Trophoblast cell (in vitro differentiated cells and primary cell): ENCODE measurements at regions not wholly inside any gene's neighbourhood (a gene's known extent, or its start where the extent isn't known, plus 50 kb on each side); places are given as distances from the start of the nearest gene placed in this dataset.
A peak's percentile ranks its signal among the peaks of the same experiment; 100 is the strongest.
"Not testable (repeated sequence)": the region's sequence is repeated elsewhere in the genome, so short reads cannot be mapped to it uniquely, and the experiment has no call there.

Source experiments
- DNase-seq, 2 donors: peaks; one replicate each; pipeline ENCODE4 v3.0.0-alpha.2; 2016
- H2AFZ ChIP-seq: 2 replicates; pipeline ENCODE4 v1.6.1; 2013; ENCODE audit warnings: low read length, moderate library complexity, mild to moderate bottlenecking; ENCODE audit not compliant: insufficient read depth, poor library complexity
- H2AK5ac ChIP-seq: 2 replicates; pipeline ENCODE4 v1.6.1; 2013; ENCODE audit warnings: mild to moderate bottlenecking, low read length
- H2BK120ac ChIP-seq: 2 replicates; pipeline ENCODE4 v1.6.1; 2013; ENCODE audit warnings: low read length, mild to moderate bottlenecking, moderate library complexity; ENCODE audit not compliant: insufficient read depth, poor library complexity
- H2BK12ac ChIP-seq: 2 replicates; pipeline ENCODE4 v1.6.1; 2013; ENCODE audit warnings: mild to moderate bottlenecking, low read length, moderate library complexity
- H2BK5ac ChIP-seq: 2 replicates; pipeline ENCODE4 v1.6.1; 2013; ENCODE audit warnings: low read length, low read depth, moderate library complexity, mild to moderate bottlenecking; ENCODE audit not compliant: poor library complexity
- H3K14ac ChIP-seq: 2 replicates; pipeline ENCODE4 v1.6.1; 2013; ENCODE audit warnings: mild to moderate bottlenecking, low read length
- H3K18ac ChIP-seq: 2 replicates; pipeline ENCODE4 v1.6.1; 2013; ENCODE audit warnings: mild to moderate bottlenecking, low read length
- H3K23ac ChIP-seq: 2 replicates; pipeline ENCODE4 v1.6.1; 2013; ENCODE audit warnings: low read length
- H3K27ac ChIP-seq: 2 replicates; pipeline ENCODE4 v1.5.1; 2013; ENCODE audit warnings: low read depth, mild to moderate bottlenecking, inconsistent platforms, low read length, moderate library complexity
- H3K27me3 ChIP-seq: 2 replicates; pipeline ENCODE4 v1.6.1; 2013; ENCODE audit warnings: inconsistent platforms, mild to moderate bottlenecking, low read length, moderate library complexity; ENCODE audit not compliant: insufficient read depth
- H3K36me3 ChIP-seq, 2 experiments: 1 replicate in 1 of 2; 2 replicates in 1 of 2; pipeline ENCODE4 v1.6.1; 2013; ENCODE audit warnings: low read length in 2 of 2, mild to moderate bottlenecking in 2 of 2, moderate library complexity in 1 of 2; ENCODE audit not compliant: insufficient read depth in 2 of 2, control insufficient read depth in 1 of 2
- H3K4ac ChIP-seq: 2 replicates; pipeline ENCODE4 v1.6.1; 2013; ENCODE audit warnings: low read depth, mild to moderate bottlenecking, low read length, moderate library complexity
- H3K4me1 ChIP-seq, 2 experiments: 1 replicate in 1 of 2; 2 replicates in 1 of 2; pipeline ENCODE4 v1.6.1; 2013; ENCODE audit warnings: low read length in 2 of 2, mild to moderate bottlenecking in 2 of 2, moderate library complexity in 1 of 2; ENCODE audit not compliant: insufficient read depth in 2 of 2, control insufficient read depth in 1 of 2
- H3K4me2 ChIP-seq: 2 replicates; pipeline ENCODE4 v1.6.1; 2013; ENCODE audit warnings: inconsistent platforms, mild to moderate bottlenecking, low read length, moderate library complexity
- H3K4me3 ChIP-seq: 2 replicates; pipeline ENCODE4 v1.5.1; 2013; ENCODE audit warnings: mild to moderate bottlenecking, low read depth, low read length, inconsistent platforms
- H3K79me1 ChIP-seq: one replicate; pipeline ENCODE4 v1.6.1; 2013; ENCODE audit warnings: low read length
- H3K79me2 ChIP-seq: 2 replicates; pipeline ENCODE4 v1.6.1; 2013; ENCODE audit warnings: low read length, mild to moderate bottlenecking; ENCODE audit not compliant: control insufficient read depth, insufficient read depth, poor library complexity
- H3K9ac ChIP-seq: 2 replicates; pipeline ENCODE4 v1.6.1; 2013; ENCODE audit warnings: mild to moderate bottlenecking, low read length
- H3K9me3 ChIP-seq: 2 replicates; pipeline ENCODE4 v1.6.1; 2013; ENCODE audit warnings: low read depth, mild to moderate bottlenecking, control low read depth, inconsistent platforms, low read length; ENCODE audit not compliant: insufficient read depth
- H4K12ac ChIP-seq: 2 replicates; pipeline ENCODE4 v1.6.1; 2013; ENCODE audit warnings: low read depth, mild to moderate bottlenecking, low read length, moderate library complexity
- H4K8ac ChIP-seq: 2 replicates; pipeline ENCODE4 v1.6.1; 2013; ENCODE audit warnings: low read depth, mild to moderate bottlenecking, low read length, moderate library complexity
- H4K91ac ChIP-seq: one replicate; pipeline ENCODE4 v1.6.1; 2013; ENCODE audit warnings: low read depth, mild to moderate bottlenecking, low read length, moderate library complexity
- WGBS: extraction: QIAGEN DNeasy Blood & Tissue Kit; methylation state at CpG from one replicate; pipeline ENCODE4 v1.1.7; 2013; ENCODE audit warnings: missing lambda C conversion rate; ENCODE audit not compliant: insufficient read length, insufficient coverage; ENCODE audit errors: extremely low coverage; 5-methylcytosine and 5-hydroxymethylcytosine counted together

- H4K12ac ChIP-seq, H3K18ac ChIP-seq, H3K4ac ChIP-seq, H3K36me3 ChIP-seq, H3K27ac ChIP-seq, H3K79me1 ChIP-seq, H2BK5ac ChIP-seq, H3K9me3 ChIP-seq, H3K79me2 ChIP-seq, H2AFZ ChIP-seq, H2BK120ac ChIP-seq, H3K27me3 ChIP-seq, DNase-seq, H3K14ac ChIP-seq, H2AK5ac ChIP-seq, H4K8ac ChIP-seq, H2BK12ac ChIP-seq, H3K9ac ChIP-seq, H3K4me1 ChIP-seq, H3K4me3 ChIP-seq, H4K91ac ChIP-seq, H3K23ac ChIP-seq, H3K4me2 ChIP-seq: not testable (repeated sequence)
- WGBS = no CpG with 5 or more reads among the region's 3 CpGs
These were observed 161.3 kb downstream of the LNPK start for GRCh38 chr2:175840765-175841164.

- no peak overlapping the region for H2AFZ ChIP-seq
- H2BK120ac ChIP-seq = no peak overlapping the region
- H4K8ac ChIP-seq = no peak overlapping the region
- no peaks in the 10 kb centered on the region for H3K36me3 ChIP-seq
- peaks cover 0 to 2% of the 10 kb centered on the region in 2 experiments for H3K4me1 ChIP-seq
- H3K4me3 ChIP-seq = no peak overlapping the region
- no peak overlapping the region for H2AK5ac ChIP-seq
- no peaks in the 10 kb centered on the region for H3K27me3 ChIP-seq
- no peak overlapping the region for H4K91ac ChIP-seq
- H3K27ac ChIP-seq = no peak overlapping the region
- DNase-seq = no peak
- no peak overlapping the region for H3K14ac ChIP-seq
- H3K4me2 ChIP-seq = no peak overlapping the region
- no peak overlapping the region for H3K4ac ChIP-seq
- H2BK5ac ChIP-seq = no peak overlapping the region
- no peak overlapping the region for H4K12ac ChIP-seq
- H3K9me3 ChIP-seq = no peaks in the 10 kb centered on the region
- WGBS = no CpG with 5 or more reads among the region's 1 CpG
- no peaks in the 10 kb centered on the region for H3K79me2 ChIP-seq
- no peak overlapping the region for H2BK12ac ChIP-seq
- peaks cover 5% of the 10 kb centered on the region for H3K79me1 ChIP-seq
- no peak overlapping the region for H3K23ac ChIP-seq
- no peak overlapping the region for H3K18ac ChIP-seq
- H3K9ac ChIP-seq = no peak overlapping the region
These were observed 161.8 kb downstream of the LNPK start for GRCh38 chr2:175840256-175840655.

- no peak overlapping the region for H3K4ac ChIP-seq
- H3K23ac ChIP-seq = no peak overlapping the region
- peak overlapping the region; percentile 77 for H2BK12ac ChIP-seq
- no peak for DNase-seq
- no peak overlapping the region for H4K12ac ChIP-seq
- no peaks in the 10 kb centered on the region for H3K9me3 ChIP-seq
- H3K79me2 ChIP-seq = no peaks in the 10 kb centered on the region
- no peak overlapping the region for H4K8ac ChIP-seq
- H3K27me3 ChIP-seq = no peaks in the 10 kb centered on the region
- no peak overlapping the region for H2AFZ ChIP-seq
- H3K36me3 ChIP-seq = no peaks in the 10 kb centered on the region
- H3K4me1 ChIP-seq = peaks cover 0 to 5% of the 10 kb centered on the region in 2 experiments
- H2BK120ac ChIP-seq = peak overlapping the region; percentile 5
- H3K27ac ChIP-seq = no peak overlapping the region
- no peak overlapping the region for H3K18ac ChIP-seq
- H3K4me3 ChIP-seq = no peak overlapping the region
- no peak overlapping the region for H3K4me2 ChIP-seq
- H4K91ac ChIP-seq = no peak overlapping the region
- WGBS = no CpG with 5 or more reads among the region's 2 CpGs
- H3K9ac ChIP-seq = no peak overlapping the region
- no peak overlapping the region for H2AK5ac ChIP-seq
- H3K79me1 ChIP-seq = peaks cover 5% of the 10 kb centered on the region
- H2BK5ac ChIP-seq = no peak overlapping the region
- H3K14ac ChIP-seq = no peak overlapping the region
These were observed 163.1 kb downstream of the LNPK start for GRCh38 chr2:175838979-175839378.

GRCh38 chr2:175837046-175837445, 165.0 kb downstream of the LNPK start:
- no peak overlapping the region for H2BK120ac ChIP-seq
- no peak overlapping the region for H3K14ac ChIP-seq
- H4K12ac ChIP-seq = no peak overlapping the region
- H3K23ac ChIP-seq = no peak overlapping the region
- no peak overlapping the region for H2BK5ac ChIP-seq
- H3K9ac ChIP-seq = no peak overlapping the region
- H3K36me3 ChIP-seq = no peaks in the 10 kb centered on the region
- H3K9me3 ChIP-seq = no peaks in the 10 kb centered on the region
- H2BK12ac ChIP-seq = no peak overlapping the region
- H3K79me1 ChIP-seq = peaks cover 5% of the 10 kb centered on the region
- H3K79me2 ChIP-seq = no peaks in the 10 kb centered on the region
- peak overlapping the region; percentile 83 for H3K27ac ChIP-seq
- H3K4ac ChIP-seq = no peak overlapping the region
- no peak overlapping the region for H4K91ac ChIP-seq
- H3K4me3 ChIP-seq = no peak overlapping the region
- no peak overlapping the region for H3K18ac ChIP-seq
- peak; percentile 78 to 88 for DNase-seq
- no CpG with 5 or more reads among the region's 3 CpGs for WGBS
- no peak overlapping the region for H2AK5ac ChIP-seq
- peak overlapping the region; percentile 45 for H3K4me2 ChIP-seq
- peaks cover 0 to 4% of the 10 kb centered on the region in 2 experiments for H3K4me1 ChIP-seq
- H4K8ac ChIP-seq = no peak overlapping the region
- no peaks in the 10 kb centered on the region for H3K27me3 ChIP-seq
- H2AFZ ChIP-seq = no peak overlapping the region
